Tibial artery (tissue), 4 donors: ENCODE measurements at regions not wholly inside any gene's neighbourhood (a gene's known extent, or its start where the extent isn't known, plus 50 kb on each side); places are given as distances from the start of the nearest gene placed in this dataset.

Source experiments
- DNase-seq, 2 donors: peaks; one replicate each; pipeline ENCODE4 v3.0.0-alpha.2; 2019
- H3K27ac ChIP-seq, 2 donors: fragments of 200-600 bp; sonication (generic) in 1 of 2; 1 replicate in 1 of 2; 2 replicates in 1 of 2; pipeline ENCODE4 v1.5.1; 2018 to 2019; ENCODE audit warnings: mild to moderate bottlenecking in 1 of 2
- H3K27me3 ChIP-seq, 2 donors: fragments of 200-600 bp; sonication (generic) in 1 of 2; one replicate each; pipeline versions ENCODE4 v1.5.1 to v1.6.0; 2016 to 2019
- H3K36me3 ChIP-seq, 3 donors: fragments of 200-600 bp; sonication (generic) in 2 of 3; one replicate each; pipeline ENCODE4 v1.5.1; 2016 to 2019; ENCODE audit warnings: mild to moderate bottlenecking in 2 of 3
- H3K4me1 ChIP-seq, 4 donors: fragments of 200-600 bp; sonication (generic) in 2 of 4; 1 replicate in 3 of 4; 2 replicates in 1 of 4; pipeline ENCODE4 v1.5.1; 2016 to 2019
- H3K4me3 ChIP-seq, 2 donors: fragments of 200-600 bp; sonication (generic) in 1 of 2; 1 replicate in 1 of 2; 2 replicates in 1 of 2; pipeline ENCODE4 v1.5.1; 2018 to 2019; ENCODE audit warnings: mild to moderate bottlenecking in 2 of 2
- H3K9me3 ChIP-seq, 3 donors: fragments of 200-600 bp; sonication (generic) in 1 of 3; one replicate each; pipeline ENCODE4 v1.5.1; 2016 to 2019
- intact Hi-C: fragments of 100-400 bp; cut with DNase I; formaldehyde crosslinking; loops from one replicate; pipeline ENCODE4 v1.15.0; 2023; ENCODE audit warnings: low total_unique reads
- TF ChIP-seq, protein P1 (sequence below), 2 experiments: fragments of 200-600 bp in 1 of 2; fragments of 450-650 bp in 1 of 2; IDR thresholded peaks; one replicate each; pipeline ENCODE4 v1.5.1; 2017 to 2019; ENCODE audit warnings: antibody characterized with exemption in 2 of 2, mild to moderate bottlenecking in 1 of 2, moderate library complexity in 1 of 2

DNA sequence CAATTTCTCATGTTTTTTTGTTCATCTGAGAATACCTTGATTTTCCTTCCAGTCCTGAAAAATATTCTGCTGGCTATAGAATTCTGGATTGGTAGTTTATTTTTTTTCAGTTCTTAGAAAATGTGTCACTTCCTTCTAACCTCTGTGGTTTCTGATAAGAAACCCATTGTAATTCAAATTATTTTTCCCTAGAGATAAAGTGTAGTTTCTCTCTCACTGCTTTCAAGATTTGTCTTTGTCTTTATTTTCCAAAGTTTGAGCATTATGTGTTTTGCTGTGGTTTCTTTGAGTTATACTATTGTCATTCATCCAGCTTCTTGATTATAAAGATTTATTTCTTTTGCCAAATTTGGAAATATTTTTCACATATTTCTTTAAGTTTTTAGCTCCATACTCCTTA, 324.0 kb upstream of the SPRY2 start:
- TF ChIP-seq, protein P1, sequence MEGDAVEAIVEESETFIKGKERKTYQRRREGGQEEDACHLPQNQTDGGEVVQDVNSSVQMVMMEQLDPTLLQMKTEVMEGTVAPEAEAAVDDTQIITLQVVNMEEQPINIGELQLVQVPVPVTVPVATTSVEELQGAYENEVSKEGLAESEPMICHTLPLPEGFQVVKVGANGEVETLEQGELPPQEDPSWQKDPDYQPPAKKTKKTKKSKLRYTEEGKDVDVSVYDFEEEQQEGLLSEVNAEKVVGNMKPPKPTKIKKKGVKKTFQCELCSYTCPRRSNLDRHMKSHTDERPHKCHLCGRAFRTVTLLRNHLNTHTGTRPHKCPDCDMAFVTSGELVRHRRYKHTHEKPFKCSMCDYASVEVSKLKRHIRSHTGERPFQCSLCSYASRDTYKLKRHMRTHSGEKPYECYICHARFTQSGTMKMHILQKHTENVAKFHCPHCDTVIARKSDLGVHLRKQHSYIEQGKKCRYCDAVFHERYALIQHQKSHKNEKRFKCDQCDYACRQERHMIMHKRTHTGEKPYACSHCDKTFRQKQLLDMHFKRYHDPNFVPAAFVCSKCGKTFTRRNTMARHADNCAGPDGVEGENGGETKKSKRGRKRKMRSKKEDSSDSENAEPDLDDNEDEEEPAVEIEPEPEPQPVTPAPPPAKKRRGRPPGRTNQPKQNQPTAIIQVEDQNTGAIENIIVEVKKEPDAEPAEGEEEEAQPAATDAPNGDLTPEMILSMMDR (IDR thresholded peaks at IDR 0.05) = no peak
- peaks cover 0 to 34% (median 7%) of the 10 kb centered on the region in 4 donors for H3K4me1 ChIP-seq
- intact Hi-C loops = no loop called here
- no peaks in the 10 kb centered on the region for H3K27me3 ChIP-seq
- H3K9me3 ChIP-seq = peaks cover 0 to 8% (median 0%) of the 10 kb centered on the region in 3 donors
- no peak for DNase-seq
- no peak overlapping the region for H3K4me3 ChIP-seq
- H3K36me3 ChIP-seq = no peaks in the 10 kb centered on the region
- no peak overlapping the region for H3K27ac ChIP-seq

DNA sequence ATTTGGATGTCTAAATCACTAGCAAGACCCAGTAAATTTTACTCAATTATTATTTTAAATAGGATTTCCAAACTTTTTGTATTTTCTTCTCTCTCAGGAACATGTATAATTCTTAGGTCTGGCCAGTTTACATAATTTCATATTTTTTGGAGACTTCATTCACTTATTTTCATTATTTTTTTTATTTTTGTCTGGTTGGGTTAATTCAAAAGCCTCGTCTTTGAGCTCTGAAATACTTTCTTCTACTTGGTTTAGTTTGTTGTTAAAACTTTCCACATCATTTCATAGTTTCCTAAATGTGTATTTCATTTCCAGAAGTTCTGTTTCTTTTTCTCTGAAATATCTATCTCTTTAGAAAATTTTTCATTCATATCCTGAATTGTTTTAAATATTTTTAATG, 322.9 kb upstream of the SPRY2 start:
- intact Hi-C loops = no loop called here
- H3K4me3 ChIP-seq = no peak overlapping the region
- H3K27me3 ChIP-seq = no peaks in the 10 kb centered on the region
- peaks cover 0 to 8% (median under 1%) of the 10 kb centered on the region in 3 donors for H3K9me3 ChIP-seq
- no peaks in the 10 kb centered on the region for H3K36me3 ChIP-seq
- no peak overlapping the region for H3K27ac ChIP-seq
- peaks cover 0 to 27% (median 4%) of the 10 kb centered on the region in 4 donors for H3K4me1 ChIP-seq
- TF ChIP-seq, protein P1 (IDR thresholded peaks at IDR 0.05) = no peak
- no peak for DNase-seq

DNA sequence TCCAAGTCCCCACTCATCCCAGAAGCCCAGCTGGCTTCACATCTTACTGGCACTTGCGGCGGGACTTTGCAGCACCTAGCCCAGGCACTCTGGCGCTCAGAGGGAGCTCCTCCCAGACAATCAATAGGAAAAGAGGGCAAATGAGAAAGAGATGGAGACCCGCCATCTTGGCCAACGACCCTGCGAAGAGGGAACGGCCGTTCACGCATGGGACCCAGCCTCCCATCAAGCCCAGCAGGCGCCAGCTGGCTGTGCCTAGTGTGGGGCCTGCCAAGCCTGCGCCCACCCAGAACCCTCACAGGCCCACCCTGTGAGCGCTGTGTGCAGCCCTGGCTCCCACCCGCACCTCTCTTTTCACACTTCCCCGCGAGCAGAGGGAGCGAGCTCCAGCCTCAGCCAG, 317.8 kb upstream of the SPRY2 start:
- H3K36me3 ChIP-seq = no peaks in the 10 kb centered on the region
- TF ChIP-seq, protein P1 (IDR thresholded peaks at IDR 0.05) = no peak
- peaks cover 0 to 7% (median 7%) of the 10 kb centered on the region in 3 donors for H3K9me3 ChIP-seq
- no peaks in the 10 kb centered on the region for H3K4me1 ChIP-seq
- no peak for DNase-seq
- H3K27me3 ChIP-seq = no peaks in the 10 kb centered on the region
- intact Hi-C loops = loop anchor here (5.0 kb wide), 2 partner anchors 684 to 1566 kb away; no protein-coding TSS in a partner anchor
- no peak overlapping the region for H3K4me3 ChIP-seq
- H3K27ac ChIP-seq = no peak overlapping the region

DNA sequence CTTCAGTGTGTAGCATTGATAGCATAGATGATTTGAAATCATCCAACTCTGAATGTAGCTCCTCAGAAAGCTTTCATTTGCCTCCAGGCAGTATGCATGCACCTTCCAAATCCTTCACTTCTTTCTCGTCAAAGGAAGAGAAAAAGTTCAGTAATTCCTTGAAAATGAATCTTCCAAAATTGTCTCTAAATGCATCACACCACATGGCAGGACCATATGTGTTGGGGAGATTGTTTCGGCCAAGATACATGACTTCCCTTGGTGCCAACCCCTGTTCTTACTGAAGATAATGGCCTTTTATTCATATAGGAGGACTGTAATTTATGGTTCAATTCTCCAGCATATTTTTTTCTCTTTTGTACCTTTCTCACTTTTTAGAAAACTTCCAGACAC, 315.6 kb upstream of the SPRY2 start:
- Histone ChIP-seq H3K36me3 (no peaks in the 10 kb centered on the region), H3K27me3 (no peaks in the 10 kb centered on the region), H3K27ac (no peak overlapping the region), H3K4me1 (no peaks in the 10 kb centered on the region), H3K4me3 (no peak overlapping the region), H3K9me3 (peaks cover 0 to 7% (median 0%) of the 10 kb centered on the region in 3 donors)
- TF ChIP-seq, protein P1 (IDR thresholded peaks at IDR 0.05) = no peak
- DNase-seq = no peak
- intact Hi-C loops = loop anchor here (5.0 kb wide), 2 partner anchors 686 to 1564 kb away; no protein-coding TSS in a partner anchor

DNA sequence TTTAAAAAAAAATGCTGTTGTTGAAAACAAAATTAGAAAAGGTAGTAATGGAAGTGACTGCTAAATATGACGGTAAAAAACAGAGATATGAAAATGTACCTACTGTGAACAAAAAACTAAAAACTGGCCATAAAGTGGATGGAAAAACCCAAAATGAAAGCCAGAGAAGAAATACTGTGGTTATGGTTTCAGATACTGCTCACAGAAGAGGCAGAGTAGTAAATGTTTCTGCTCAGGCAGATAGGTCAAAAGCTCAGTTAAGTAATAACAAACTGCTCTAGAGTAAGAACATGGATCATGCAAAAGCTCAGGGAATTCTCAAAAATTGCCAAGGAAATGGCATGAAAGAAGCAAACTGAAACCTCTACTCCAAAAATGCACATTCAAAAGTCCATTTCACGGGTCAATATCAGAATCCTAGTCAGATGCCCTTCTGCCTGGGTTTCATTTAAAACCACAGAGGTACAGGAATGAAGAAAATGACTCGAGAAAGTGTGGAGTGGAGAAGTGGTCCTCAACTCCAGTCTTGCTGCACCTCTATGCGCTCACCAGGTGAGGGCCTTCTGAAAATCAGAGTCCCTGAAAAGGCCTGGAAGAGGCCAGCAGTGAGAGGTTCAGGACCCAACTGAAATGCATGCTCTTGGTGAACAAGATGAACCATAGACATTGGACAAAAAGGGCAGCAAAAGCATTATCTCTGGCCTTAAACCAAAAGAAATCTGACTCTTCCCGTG, 315.0 kb upstream of the SPRY2 start:
- Histone ChIP-seq H3K27ac (no peak overlapping the region), H3K36me3 (no peaks in the 10 kb centered on the region), H3K4me1 (no peaks in the 10 kb centered on the region), H3K4me3 (no peak overlapping the region), H3K9me3 (peaks cover 0 to 7% (median 0%) of the 10 kb centered on the region in 3 donors), H3K27me3 (no peaks in the 10 kb centered on the region)
- intact Hi-C loops = loop anchor here (5.0 kb wide), 2 partner anchors 686 to 1564 kb away; no protein-coding TSS in a partner anchor
- TF ChIP-seq, protein P1 (IDR thresholded peaks at IDR 0.05) = no peak
- DNase-seq = no peak
